B cell (primary cell): ENCODE measurements at regions not wholly inside any gene's neighbourhood (a gene's known extent, or its start where the extent isn't known, plus 50 kb on each side); places are given as distances from the start of the nearest gene placed in this dataset.

Experiments used
- ATAC-seq: fragments of 200-7000 bp; cut with Tn5 transposase; one replicate; pipeline ENCODE4 v1.10.0; 2021; ENCODE audit warnings: low read depth, mild to moderate bottlenecking, moderate number of reproducible peaks, moderate library complexity
- CTCF ChIA-PET: fragments of 350-600 bp; sonication (Branson Sonifier 250); formaldehyde crosslinking; loops from one replicate; lab custom pipeline; 2021; ENCODE audit warnings: antibody characterized with exemption, inconsistent platforms; lab: Charles Lee
- POLR2A ChIA-PET: fragments of 350-600 bp; sonication (Branson Sonifier 250); formaldehyde crosslinking; loops from one replicate; lab custom pipeline; 2021; ENCODE audit warnings: antibody characterized with exemption; lab: Charles Lee
- DNase-seq: peaks from one replicate; pipeline ENCODE4 v3.0.0; 2013
- H2AFZ ChIP-seq: 2 replicates; pipeline ENCODE4 v1.6.1; 2012; ENCODE audit warnings: mild to moderate bottlenecking, low read depth, low read length; ENCODE audit not compliant: insufficient read depth, poor library complexity, severe bottlenecking
- H3K27ac ChIP-seq, 2 donors: 1 replicate in 1 of 2; 2 replicates in 1 of 2; pipeline ENCODE4 v1.5.1; 2012 to 2013; ENCODE audit warnings: low read length in 2 of 2, mild to moderate bottlenecking in 2 of 2, moderate library complexity in 1 of 2
- H3K27me3 ChIP-seq, 4 experiments: fragments of 200-600 bp in 1 of 4; sonication (generic) in 1 of 4; replicated peaks in 1 of 4; 1 replicate in 2 of 4; 2 replicates in 2 of 4; pipeline versions ENCODE4 v1.6.1 to v1.7.0; 2013 to 2016; ENCODE audit warnings: low read length in 3 of 4, mild to moderate bottlenecking in 2 of 4, mixed read lengths in 1 of 4, moderate library complexity in 1 of 4; ENCODE audit not compliant: insufficient read depth in 4 of 4, control insufficient read depth in 3 of 4; ENCODE audit errors: control extremely low read depth in 1 of 4
- H3K36me3 ChIP-seq, 2 experiments: replicated peaks in 1 of 2; 1 replicate in 1 of 2; 2 replicates in 1 of 2; pipeline versions ENCODE4 v1.6.1 to v1.7.1; 2013; ENCODE audit warnings: low read length in 1 of 2; ENCODE audit not compliant: insufficient read depth in 2 of 2, control insufficient read depth in 1 of 2; ENCODE audit errors: control extremely low read depth in 1 of 2, extremely low read depth in 1 of 2
- H3K4me1 ChIP-seq, 2 donors: fragments of 200-600 bp in 1 of 2; sonication (generic) in 1 of 2; 1 replicate in 1 of 2; 2 replicates in 1 of 2; pipeline versions ENCODE4 v1.5.1 to v1.6.1; 2013 to 2017; ENCODE audit warnings: low read length in 2 of 2; ENCODE audit not compliant: control insufficient read depth in 2 of 2, insufficient read depth in 2 of 2
- H3K4me2 ChIP-seq: replicated peaks from 2 replicates; pipeline ENCODE3; 2012; ENCODE audit warnings: mild to moderate bottlenecking, low read depth, low read length; ENCODE audit not compliant: poor library complexity, severe bottlenecking
- H3K4me3 ChIP-seq, 5 experiments: fragments of 200-600 bp in 1 of 5; sonication (generic) in 1 of 5; 1 replicate in 3 of 5; 2 replicates in 2 of 5; pipeline versions ENCODE4 v1.5.1 to v1.7.0; 2011 to 2016; ENCODE audit warnings: low read length in 4 of 5, mild to moderate bottlenecking in 4 of 5, low read depth in 2 of 5, control low read depth in 1 of 5, moderate library complexity in 1 of 5; ENCODE audit not compliant: insufficient read depth in 1 of 5; ENCODE audit errors: control extremely low read depth in 1 of 5, extremely low read depth in 1 of 5
- H3K79me2 ChIP-seq: fragments of 200-600 bp; sonication (generic); one replicate; pipeline ENCODE4 v1.6.0; 2016; ENCODE audit warnings: low read length; ENCODE audit not compliant: control insufficient read depth, insufficient read depth
- H3K9ac ChIP-seq: fragments of 200-600 bp; sonication (generic); 2 replicates; pipeline ENCODE4 v1.6.1; 2017; ENCODE audit warnings: mild to moderate bottlenecking, low read length, moderate library complexity
- H3K9me3 ChIP-seq, 3 donors: one replicate each; pipeline versions ENCODE4 v1.6.1 to v1.7.1; 2013; ENCODE audit warnings: low read length in 2 of 3; ENCODE audit not compliant: control insufficient read depth in 2 of 3, insufficient read depth in 1 of 3; ENCODE audit errors: control extremely low read depth in 1 of 3
- H4K20me1 ChIP-seq: 2 replicates; pipeline ENCODE4 v1.6.0; 2012; ENCODE audit warnings: mild to moderate bottlenecking, low read length; ENCODE audit not compliant: insufficient read depth, control insufficient read depth, poor library complexity, severe bottlenecking
- H3K27ac Mint-ChIP-seq: one replicate; pipeline ENCODE4 v1.8.0; 2021; ENCODE audit warnings: mixed read lengths
- H3K27me3 Mint-ChIP-seq: one replicate; pipeline ENCODE4 v1.8.0; 2021; ENCODE audit warnings: mixed read lengths
- H3K4me1 Mint-ChIP-seq: one replicate; pipeline ENCODE4 v1.8.0; 2021; ENCODE audit warnings: mixed read lengths
- H3K4me3 Mint-ChIP-seq: one replicate; pipeline ENCODE4 v1.8.0; 2021; ENCODE audit warnings: mixed read lengths
- H3K9me3 Mint-ChIP-seq: one replicate; pipeline ENCODE4 v1.8.0; 2022; ENCODE audit warnings: mixed read lengths; ENCODE audit not compliant: insufficient read depth
- EZH2 ChIP-seq: IDR thresholded peaks from 2 replicates; pipeline ENCODE4 v1.6.1; 2012; ENCODE audit warnings: borderline replicate concordance, low read depth, mild to moderate bottlenecking, moderate library complexity, low read length; ENCODE audit not compliant: insufficient read depth, poor library complexity, severe bottlenecking
- WGBS: methylation state at CpG from one replicate; pipeline ENCODE4 v1.1.5; 2013; ENCODE audit warnings: missing lambda C conversion rate; ENCODE audit not compliant: insufficient coverage; 5-methylcytosine and 5-hydroxymethylcytosine counted together
- intact Hi-C: fragments of 100-400 bp; cut with micrococcal nuclease; formaldehyde crosslinking; loops from one replicate; pipeline ENCODE4 v1.10.0; 2022
- TF ChIP-seq, protein P1 (sequence below): fragments of 200-600 bp; IDR thresholded peaks from one replicate; pipeline ENCODE4 v1.8.0; 2022; ENCODE audit warnings: antibody characterized with exemption, mild to moderate bottlenecking

DNA sequence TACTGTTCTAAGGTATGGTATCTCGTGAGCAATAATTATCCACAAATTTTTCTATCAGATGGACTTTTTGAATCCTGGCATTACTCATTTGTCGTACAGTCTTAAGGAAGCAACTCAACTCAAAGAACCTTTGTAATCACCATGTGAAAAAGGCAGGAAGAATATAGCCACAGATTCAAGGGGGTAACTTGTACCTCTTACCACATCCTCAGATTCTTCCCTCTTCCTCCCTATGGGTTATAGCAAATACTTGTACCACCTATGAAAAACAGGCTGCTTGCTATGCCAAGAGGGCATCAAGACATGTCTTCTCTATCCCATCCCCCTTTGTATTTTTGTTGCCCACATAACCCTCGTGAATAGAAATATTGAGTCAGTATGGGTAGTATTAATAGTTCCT lies 616.6 kb upstream of the USP24 start:
- H3K4me3 Mint-ChIP-seq = no peak overlapping the region
- ChIA-PET CTCF (no interaction called here), POLR2A (no interaction called here)
- H3K9me3 Mint-ChIP-seq = no peaks in the 10 kb centered on the region
- Histone ChIP-seq H4K20me1 (no peaks in the 10 kb centered on the region), H3K36me3 (no peaks in the 10 kb centered on the region), H3K27ac (no peak overlapping the region), H2AFZ (no peak overlapping the region), H3K27me3 (no peaks in the 10 kb centered on the region), H3K79me2 (no peaks in the 10 kb centered on the region), H3K4me3 (no peak overlapping the region), H3K9ac (no peak overlapping the region), H3K9me3 (no peaks in the 10 kb centered on the region), H3K4me1 (no peaks in the 10 kb centered on the region), H3K4me2 (no peak overlapping the region)
- no peaks in the 10 kb centered on the region for H3K4me1 Mint-ChIP-seq
- DNase-seq (no peak), ATAC-seq (no peak)
- 80% methylated on average over 1 of the region's 3 CpGs for WGBS
- intact Hi-C loops = no loop called here
- peaks cover 5% of the 10 kb centered on the region for H3K27me3 Mint-ChIP-seq
- no peak overlapping the region for H3K27ac Mint-ChIP-seq
- TF ChIP-seq, protein P1, sequence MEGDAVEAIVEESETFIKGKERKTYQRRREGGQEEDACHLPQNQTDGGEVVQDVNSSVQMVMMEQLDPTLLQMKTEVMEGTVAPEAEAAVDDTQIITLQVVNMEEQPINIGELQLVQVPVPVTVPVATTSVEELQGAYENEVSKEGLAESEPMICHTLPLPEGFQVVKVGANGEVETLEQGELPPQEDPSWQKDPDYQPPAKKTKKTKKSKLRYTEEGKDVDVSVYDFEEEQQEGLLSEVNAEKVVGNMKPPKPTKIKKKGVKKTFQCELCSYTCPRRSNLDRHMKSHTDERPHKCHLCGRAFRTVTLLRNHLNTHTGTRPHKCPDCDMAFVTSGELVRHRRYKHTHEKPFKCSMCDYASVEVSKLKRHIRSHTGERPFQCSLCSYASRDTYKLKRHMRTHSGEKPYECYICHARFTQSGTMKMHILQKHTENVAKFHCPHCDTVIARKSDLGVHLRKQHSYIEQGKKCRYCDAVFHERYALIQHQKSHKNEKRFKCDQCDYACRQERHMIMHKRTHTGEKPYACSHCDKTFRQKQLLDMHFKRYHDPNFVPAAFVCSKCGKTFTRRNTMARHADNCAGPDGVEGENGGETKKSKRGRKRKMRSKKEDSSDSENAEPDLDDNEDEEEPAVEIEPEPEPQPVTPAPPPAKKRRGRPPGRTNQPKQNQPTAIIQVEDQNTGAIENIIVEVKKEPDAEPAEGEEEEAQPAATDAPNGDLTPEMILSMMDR = no peak
- TF ChIP-seq EZH2 = no peak

DNA sequence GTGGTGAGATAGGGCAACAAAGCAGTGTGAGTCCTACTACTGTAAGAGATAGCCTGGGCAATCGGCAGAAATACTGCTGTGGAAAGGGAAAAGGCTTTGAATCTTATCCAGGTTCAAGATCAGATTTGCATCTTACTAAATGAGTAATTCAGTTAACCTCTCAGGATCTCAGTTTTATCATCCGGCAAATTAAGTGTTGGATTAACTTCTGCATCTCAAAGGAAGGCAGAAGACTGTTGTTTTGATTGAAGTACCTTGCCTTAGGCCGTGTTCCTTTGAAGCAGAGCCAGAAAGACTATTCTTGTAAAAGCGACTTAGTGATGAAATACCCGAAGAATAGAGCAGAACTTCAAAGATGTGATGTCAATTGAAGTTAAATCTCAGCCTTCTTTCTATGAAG lies 612.9 kb upstream of the USP24 start:
- intact Hi-C loops = no loop called here
- no peak overlapping the region for H3K9ac ChIP-seq
- 90% methylated on average over 3 of the region's 5 CpGs for WGBS
- H3K4me2 ChIP-seq = no peak overlapping the region
- ChIA-PET CTCF (no interaction called here), POLR2A (no interaction called here)
- TF ChIP-seq, protein P1 = no peak
- TF ChIP-seq EZH2 = no peak
- no peaks in the 10 kb centered on the region for H4K20me1 ChIP-seq
- no peak overlapping the region for H3K4me3 ChIP-seq
- no peaks in the 10 kb centered on the region for H3K9me3 ChIP-seq
- peaks cover 0 to 3% (median 0%) of the 10 kb centered on the region in 4 experiments for H3K27me3 ChIP-seq
- no peaks in the 10 kb centered on the region for H3K36me3 ChIP-seq
- Mint-ChIP-seq H3K27me3 (peaks cover 5% of the 10 kb centered on the region), H3K27ac (no peak overlapping the region), H3K9me3 (no peaks in the 10 kb centered on the region), H3K4me1 (no peaks in the 10 kb centered on the region), H3K4me3 (no peak overlapping the region)
- H3K4me1 ChIP-seq = no peaks in the 10 kb centered on the region
- H3K27ac ChIP-seq = no peak overlapping the region
- no peak overlapping the region for H2AFZ ChIP-seq
- ATAC-seq (no peak), DNase-seq (no peak)
- H3K79me2 ChIP-seq = no peaks in the 10 kb centered on the region
